Body of pancreas (tissue), 4 donors: ENCODE measurements at regions not wholly inside any gene's neighbourhood (a gene's known extent, or its start where the extent isn't known, plus 50 kb on each side); places are given as distances from the start of the nearest gene placed in this dataset.

ENCODE experiments used
- POLR2A ChIP-seq, 3 donors: fragments of 450-650 bp; IDR thresholded peaks; one replicate each; pipeline ENCODE4 v1.6.1; 2016; ENCODE audit warnings: antibody characterized with exemption in 3 of 3, mild to moderate bottlenecking in 2 of 3
- TF ChIP-seq, protein P1 (sequence below), 7 experiments: fragments of 450-650 bp in 4 of 7; fragments of 200-600 bp in 3 of 7; sonication (generic) in 3 of 7; IDR thresholded peaks; one replicate each; pipeline ENCODE4 v1.5.1; 2016 to 2019; ENCODE audit warnings: antibody characterized with exemption in 7 of 7

DNA sequence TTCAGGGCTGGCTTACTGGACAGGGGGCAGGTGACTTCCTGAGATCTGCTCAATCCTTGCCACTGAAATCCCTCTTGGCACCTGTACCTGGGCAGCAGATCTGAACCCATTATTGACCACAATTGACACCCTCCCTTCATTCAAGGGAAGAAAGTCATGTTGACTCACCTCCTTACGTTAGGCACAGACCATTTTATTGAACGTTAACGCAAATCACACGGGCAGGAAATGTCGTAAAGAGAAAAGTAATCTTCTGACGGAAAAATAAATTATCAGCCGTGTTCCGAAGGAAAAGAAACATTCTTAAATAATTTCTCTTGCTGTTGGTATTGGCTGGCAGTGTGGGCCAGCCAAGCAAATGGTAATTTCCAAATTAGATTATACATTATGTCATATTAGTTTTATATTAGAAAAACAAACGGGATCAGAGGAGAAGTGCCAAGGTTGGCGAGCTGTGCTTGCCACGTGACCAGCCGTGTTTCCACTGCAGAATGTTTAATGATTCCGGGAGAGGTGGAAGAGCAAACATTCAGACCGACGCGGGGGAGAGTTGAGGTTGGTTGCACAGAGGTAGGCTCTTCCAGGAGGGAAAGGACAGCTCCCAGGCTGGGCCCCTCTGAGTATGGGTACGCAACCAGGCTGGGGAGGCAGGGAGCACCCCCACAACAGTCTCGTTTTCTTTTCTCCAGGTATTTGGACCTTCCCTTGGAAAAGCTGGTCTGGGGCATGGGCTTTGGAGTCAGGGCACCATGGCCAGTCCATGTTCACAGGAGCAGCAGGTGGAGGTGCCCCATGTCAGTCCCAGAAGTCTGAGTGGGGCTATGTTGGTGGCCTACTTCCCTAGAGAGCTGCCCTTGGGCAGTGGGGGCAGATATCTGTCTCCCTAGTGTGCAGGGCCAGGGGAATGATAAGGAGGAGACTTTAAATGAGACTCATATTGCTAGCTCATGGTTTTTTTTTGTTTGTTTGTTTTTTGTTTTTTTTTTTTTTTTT lies 121.1 kb downstream of the FOXD2 start:
- TF ChIP-seq, protein P1, sequence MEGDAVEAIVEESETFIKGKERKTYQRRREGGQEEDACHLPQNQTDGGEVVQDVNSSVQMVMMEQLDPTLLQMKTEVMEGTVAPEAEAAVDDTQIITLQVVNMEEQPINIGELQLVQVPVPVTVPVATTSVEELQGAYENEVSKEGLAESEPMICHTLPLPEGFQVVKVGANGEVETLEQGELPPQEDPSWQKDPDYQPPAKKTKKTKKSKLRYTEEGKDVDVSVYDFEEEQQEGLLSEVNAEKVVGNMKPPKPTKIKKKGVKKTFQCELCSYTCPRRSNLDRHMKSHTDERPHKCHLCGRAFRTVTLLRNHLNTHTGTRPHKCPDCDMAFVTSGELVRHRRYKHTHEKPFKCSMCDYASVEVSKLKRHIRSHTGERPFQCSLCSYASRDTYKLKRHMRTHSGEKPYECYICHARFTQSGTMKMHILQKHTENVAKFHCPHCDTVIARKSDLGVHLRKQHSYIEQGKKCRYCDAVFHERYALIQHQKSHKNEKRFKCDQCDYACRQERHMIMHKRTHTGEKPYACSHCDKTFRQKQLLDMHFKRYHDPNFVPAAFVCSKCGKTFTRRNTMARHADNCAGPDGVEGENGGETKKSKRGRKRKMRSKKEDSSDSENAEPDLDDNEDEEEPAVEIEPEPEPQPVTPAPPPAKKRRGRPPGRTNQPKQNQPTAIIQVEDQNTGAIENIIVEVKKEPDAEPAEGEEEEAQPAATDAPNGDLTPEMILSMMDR (IDR thresholded peaks at IDR 0.05), result no peak
- TF ChIP-seq POLR2A (IDR thresholded peaks at IDR 0.05), result peak in 2 of 3 donors; percentile 70 to 76
